ENCODE measurements at regions not wholly inside any gene's neighbourhood (a gene's known extent, or its start where the extent isn't known, plus 50 kb on each side); places are given as distances from the start of the nearest gene placed in this dataset.

DNA sequence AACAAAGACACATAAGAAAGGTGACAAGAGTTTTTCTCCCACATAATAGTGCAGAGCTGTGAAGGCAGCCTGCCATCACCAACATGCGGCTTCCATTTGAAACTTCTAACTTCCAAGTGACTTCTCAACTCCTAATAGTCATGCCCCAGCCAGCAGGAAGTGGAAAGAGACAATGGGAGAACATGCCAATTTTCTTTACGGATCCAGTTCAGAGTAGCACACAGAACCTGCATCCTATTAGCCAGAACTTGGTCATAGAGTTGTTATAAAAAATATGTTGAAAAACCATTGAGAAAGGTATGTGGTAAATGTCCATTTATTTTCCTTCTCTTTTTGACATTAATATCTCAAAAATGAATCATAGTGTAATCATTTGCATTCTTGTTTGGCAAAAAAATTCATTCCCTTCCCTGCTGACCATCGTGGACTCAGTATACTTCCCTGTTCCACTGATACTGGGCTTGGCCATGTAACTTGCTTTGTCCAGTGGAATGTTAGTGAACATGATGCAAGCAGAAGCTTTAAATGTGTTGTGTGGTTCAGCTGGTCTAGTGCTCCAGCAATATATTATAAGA lies 197.4 kb downstream of the SEC16B start:
- intact Hi-C loops (cut with DNase I; ENCODE audit: low total_unique reads) = no loop called here
- DNase-seq = no peak
- Histone ChIP-seq H3K9me3 (peaks cover 0 to 8% of the 10 kb centered on the region in 2 donors), H3K36me3 (no peaks in the 10 kb centered on the region), H3K4me3 (no peak overlapping the region), H3K27ac (no peak overlapping the region), H3K27me3 (no peaks in the 10 kb centered on the region), H3K4me1 (no peaks in the 10 kb centered on the region)
- TF ChIP-seq, protein P1, sequence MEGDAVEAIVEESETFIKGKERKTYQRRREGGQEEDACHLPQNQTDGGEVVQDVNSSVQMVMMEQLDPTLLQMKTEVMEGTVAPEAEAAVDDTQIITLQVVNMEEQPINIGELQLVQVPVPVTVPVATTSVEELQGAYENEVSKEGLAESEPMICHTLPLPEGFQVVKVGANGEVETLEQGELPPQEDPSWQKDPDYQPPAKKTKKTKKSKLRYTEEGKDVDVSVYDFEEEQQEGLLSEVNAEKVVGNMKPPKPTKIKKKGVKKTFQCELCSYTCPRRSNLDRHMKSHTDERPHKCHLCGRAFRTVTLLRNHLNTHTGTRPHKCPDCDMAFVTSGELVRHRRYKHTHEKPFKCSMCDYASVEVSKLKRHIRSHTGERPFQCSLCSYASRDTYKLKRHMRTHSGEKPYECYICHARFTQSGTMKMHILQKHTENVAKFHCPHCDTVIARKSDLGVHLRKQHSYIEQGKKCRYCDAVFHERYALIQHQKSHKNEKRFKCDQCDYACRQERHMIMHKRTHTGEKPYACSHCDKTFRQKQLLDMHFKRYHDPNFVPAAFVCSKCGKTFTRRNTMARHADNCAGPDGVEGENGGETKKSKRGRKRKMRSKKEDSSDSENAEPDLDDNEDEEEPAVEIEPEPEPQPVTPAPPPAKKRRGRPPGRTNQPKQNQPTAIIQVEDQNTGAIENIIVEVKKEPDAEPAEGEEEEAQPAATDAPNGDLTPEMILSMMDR (IDR thresholded peaks at IDR 0.05) = no peak
- TF ChIP-seq POLR2A (IDR thresholded peaks at IDR 0.05) = no peak

DNA sequence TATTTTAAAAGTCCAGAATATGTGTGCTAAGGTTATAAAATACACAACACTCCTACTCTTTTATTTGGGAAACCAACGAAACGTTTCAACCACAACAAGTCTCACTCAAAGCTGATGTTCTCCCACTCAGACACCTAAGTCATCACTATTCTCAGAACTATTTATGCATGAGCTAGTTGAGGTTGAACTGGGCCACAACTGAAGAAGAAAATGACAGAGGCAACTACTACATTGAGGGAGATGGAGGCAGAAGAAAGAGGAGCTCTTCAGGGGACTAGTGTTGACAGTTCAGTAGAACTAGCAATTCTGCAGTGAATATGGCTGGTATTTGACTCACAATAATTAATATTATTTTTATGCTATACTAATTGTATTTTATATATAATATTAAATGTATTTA lies 198.2 kb downstream of the SEC16B start:
- TF ChIP-seq, protein P1 (IDR thresholded peaks at IDR 0.05) = no peak
- no peak for TF ChIP-seq POLR2A (IDR thresholded peaks at IDR 0.05)
- H3K36me3 ChIP-seq = no peaks in the 10 kb centered on the region
- no peaks in the 10 kb centered on the region for H3K27me3 ChIP-seq
- no peak overlapping the region for H3K27ac ChIP-seq
- H3K4me1 ChIP-seq = no peaks in the 10 kb centered on the region
- peaks cover 0 to 8% of the 10 kb centered on the region in 2 donors for H3K9me3 ChIP-seq
- no peak for DNase-seq
- no peak overlapping the region for H3K4me3 ChIP-seq
- intact Hi-C loops (cut with DNase I; ENCODE audit: low total_unique reads) = no loop called here

DNA sequence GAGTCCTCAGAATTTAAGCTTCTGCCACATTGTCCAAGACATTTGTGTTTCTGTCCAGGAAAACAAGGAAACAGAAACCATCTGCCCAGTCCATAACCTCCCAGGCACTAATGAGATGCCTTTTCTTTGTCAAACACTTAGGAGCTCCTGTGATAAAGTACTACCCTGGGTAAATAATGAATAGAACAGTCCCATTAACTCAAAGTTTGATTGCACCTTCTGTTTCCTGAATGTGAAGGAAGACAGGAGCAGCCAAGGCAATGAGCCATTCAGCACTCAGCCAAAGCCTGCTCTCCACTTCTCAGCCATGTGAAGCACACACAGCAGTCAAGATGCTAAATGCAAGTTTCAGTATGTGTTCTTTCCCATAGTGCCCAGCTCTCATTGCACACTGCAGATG lies 199.8 kb downstream of the SEC16B start:
- Histone ChIP-seq H3K27ac (no peak overlapping the region), H3K4me1 (no peaks in the 10 kb centered on the region), H3K4me3 (no peak overlapping the region), H3K9me3 (peaks cover 0 to 8% of the 10 kb centered on the region in 2 donors), H3K27me3 (no peaks in the 10 kb centered on the region), H3K36me3 (no peaks in the 10 kb centered on the region)
- no peak for TF ChIP-seq POLR2A (IDR thresholded peaks at IDR 0.05)
- TF ChIP-seq, protein P1 (IDR thresholded peaks at IDR 0.05) = no peak
- intact Hi-C loops (cut with DNase I; ENCODE audit: low total_unique reads) = no loop called here
- no peak for DNase-seq

DNA sequence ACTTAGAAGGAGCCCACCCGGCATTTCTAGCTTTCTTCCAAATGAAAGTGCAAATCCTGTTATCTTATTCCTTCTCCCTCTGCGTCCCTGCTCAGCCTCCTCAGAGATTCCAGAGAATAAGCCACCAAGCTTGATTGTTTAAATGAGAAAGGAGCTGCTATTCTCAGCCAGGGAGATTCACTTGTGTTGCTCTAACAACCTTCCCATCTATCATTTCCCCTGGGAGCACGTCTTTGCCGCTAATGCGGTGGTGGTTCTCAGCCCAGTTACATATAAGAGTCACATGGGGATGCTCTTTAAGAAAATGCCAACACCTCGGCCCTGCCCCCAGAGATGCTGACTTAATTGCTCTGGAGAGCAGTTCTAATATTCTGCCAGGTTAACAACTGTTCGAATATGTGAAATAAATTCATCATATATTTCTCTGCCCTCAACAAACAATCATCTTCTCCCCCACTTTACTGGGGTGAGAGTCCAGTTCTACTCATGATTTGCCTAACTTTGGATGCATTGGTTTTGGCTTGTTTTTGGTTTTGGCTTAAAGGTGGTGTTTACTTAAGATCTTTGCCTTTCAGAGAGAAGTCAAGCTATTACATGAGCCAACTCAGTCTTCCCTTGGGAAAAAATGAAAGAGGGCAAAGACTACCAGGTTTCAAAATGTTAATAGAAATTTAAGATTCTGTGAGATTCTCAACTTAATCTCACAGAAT lies 213.9 kb downstream of the SEC16B start:
- Histone ChIP-seq H3K36me3 (no peaks in the 10 kb centered on the region), H3K4me1 (no peaks in the 10 kb centered on the region), H3K9me3 (no peaks in the 10 kb centered on the region), H3K27me3 (no peaks in the 10 kb centered on the region), H3K4me3 (no peak overlapping the region), H3K27ac (no peak overlapping the region)
- no peak for DNase-seq
- TF ChIP-seq, protein P1 (IDR thresholded peaks at IDR 0.05) = no peak
- no peak for TF ChIP-seq POLR2A (IDR thresholded peaks at IDR 0.05)
- intact Hi-C loops (cut with DNase I; ENCODE audit: low total_unique reads) = no loop called here

DNA sequence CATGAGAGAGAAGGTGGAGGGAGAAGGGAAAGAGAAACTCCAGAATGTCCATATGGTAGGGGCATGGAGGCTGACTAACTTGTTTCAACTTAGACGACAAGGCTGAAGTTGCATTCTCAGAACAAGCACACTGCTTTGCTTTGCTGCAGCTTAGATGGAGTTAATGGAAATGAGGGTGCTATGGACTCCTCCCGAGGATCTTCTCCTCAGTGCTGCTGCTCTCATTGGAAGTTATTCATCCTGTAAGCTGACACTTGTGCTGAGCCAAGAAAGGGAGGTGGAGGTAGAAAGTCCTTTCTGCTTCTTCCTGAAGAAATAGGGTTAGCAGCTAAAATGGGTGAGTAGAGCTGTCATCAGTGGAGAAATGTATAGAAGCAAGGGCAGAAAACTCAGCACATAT lies 215.3 kb downstream of the SEC16B start:
- Histone ChIP-seq H3K27ac (no peak overlapping the region), H3K27me3 (no peaks in the 10 kb centered on the region), H3K36me3 (no peaks in the 10 kb centered on the region), H3K4me3 (no peak overlapping the region), H3K4me1 (no peaks in the 10 kb centered on the region), H3K9me3 (no peaks in the 10 kb centered on the region)
- no peak for TF ChIP-seq POLR2A (IDR thresholded peaks at IDR 0.05)
- TF ChIP-seq, protein P1 (IDR thresholded peaks at IDR 0.05) = no peak
- DNase-seq = no peak
- intact Hi-C loops (cut with DNase I; ENCODE audit: low total_unique reads) = no loop called here

All from uterus (tissue), 3 donors.